Neural crest cell (in vitro differentiated cells): ENCODE measurements at regions not wholly inside any gene's neighbourhood (a gene's known extent, or its start where the extent isn't known, plus 50 kb on each side); places are given as distances from the start of the nearest gene placed in this dataset.
A peak's percentile ranks its signal among the peaks of the same experiment; 100 is the strongest.
"Not testable (repeated sequence)": the region's sequence is repeated elsewhere in the genome, so short reads cannot be mapped to it uniquely, and the experiment has no call there.

Experiments
- DNase-seq: peaks from one replicate; pipeline ENCODE4 v3.0.0; 2021; ENCODE audit warnings: low read depth, mixed read lengths, low spot score
- H3K27ac Mint-ChIP-seq: one replicate; pipeline ENCODE4 v1.8.0; 2021; ENCODE audit warnings: mild to moderate bottlenecking, mixed read lengths; ENCODE audit not compliant: unreplicated experiment
- H3K27me3 Mint-ChIP-seq: 2 replicates; pipeline ENCODE4 v1.8.0; 2021; ENCODE audit warnings: low read depth, mild to moderate bottlenecking, mixed read lengths
- H3K36me3 Mint-ChIP-seq: 2 replicates; pipeline ENCODE4 v1.8.0; 2021; ENCODE audit warnings: low read depth, mild to moderate bottlenecking, mixed read lengths
- H3K4me1 Mint-ChIP-seq: 2 replicates; pipeline ENCODE4 v1.8.0; 2021; ENCODE audit warnings: mixed read lengths
- H3K4me3 Mint-ChIP-seq: one replicate; pipeline ENCODE4 v1.8.0; 2021; ENCODE audit warnings: mild to moderate bottlenecking, mixed read lengths
- H3K9me3 Mint-ChIP-seq: 2 replicates; pipeline ENCODE4 v1.8.0; 2021; ENCODE audit warnings: mixed read lengths
- CTCF ChIP-seq: fragments of 200-600 bp; sonication (generic); conservative IDR thresholded peaks from 2 replicates; pipeline ENCODE4 v1.5.0; 2021; ENCODE audit warnings: antibody characterized with exemption, mild to moderate bottlenecking

GRCh38 chr14:26655128-26655527 lies 57.3 kb upstream of the NOVA1 start:
- H3K36me3 Mint-ChIP-seq: no peaks in the 10 kb centered on the region

GRCh38 chr14:26663506-26663905 lies 65.7 kb upstream of the NOVA1 start:
- H3K4me3 Mint-ChIP-seq: no peak overlapping the region
- no peaks in the 10 kb centered on the region for H3K4me1 Mint-ChIP-seq
- peaks cover 9% of the 10 kb centered on the region for H3K36me3 Mint-ChIP-seq
- H3K27me3 Mint-ChIP-seq: no peaks in the 10 kb centered on the region
- TF ChIP-seq CTCF: no peak
- DNase-seq: no peak
- H3K9me3 Mint-ChIP-seq: peaks cover 9% of the 10 kb centered on the region
- H3K27ac Mint-ChIP-seq: no peak overlapping the region

More at GRCh38 chr14:26655128-26655527, 57.3 kb upstream of the NOVA1 start:
- no peak for DNase-seq
- TF ChIP-seq CTCF: no peak
- no peaks in the 10 kb centered on the region for H3K27me3 Mint-ChIP-seq
- no peaks in the 10 kb centered on the region for H3K9me3 Mint-ChIP-seq
- peaks cover 12% of the 10 kb centered on the region for H3K4me1 Mint-ChIP-seq
- no peak overlapping the region for H3K4me3 Mint-ChIP-seq
- H3K27ac Mint-ChIP-seq: no peak overlapping the region

- not testable (repeated sequence) for H3K4me1 Mint-ChIP-seq, H3K27me3 Mint-ChIP-seq, DNase-seq
- Mint-ChIP-seq H3K36me3 (peaks cover 15% of the 10 kb centered on the region), H3K9me3 (peaks cover 14% of the 10 kb centered on the region), H3K4me3 (peak overlapping the region; percentile 89), H3K27ac (peak overlapping the region; percentile 98)
These were observed 81.0 kb upstream of the NOVA1 start for GRCh38 chr14:26678732-26679420.

- H3K36me3 Mint-ChIP-seq: peaks cover 9% of the 10 kb centered on the region
- DNase-seq: no peak
- peaks cover 9% of the 10 kb centered on the region for H3K9me3 Mint-ChIP-seq
- no peak overlapping the region for H3K4me3 Mint-ChIP-seq
- no peaks in the 10 kb centered on the region for H3K4me1 Mint-ChIP-seq
- TF ChIP-seq CTCF: no peak
- H3K27me3 Mint-ChIP-seq: no peaks in the 10 kb centered on the region
- no peak overlapping the region for H3K27ac Mint-ChIP-seq
These were observed 87.6 kb upstream of the NOVA1 start for GRCh38 chr14:26685401-26685800.

GRCh38 chr14:26687301-26687837 lies 89.5 kb upstream of the NOVA1 start:
- H3K36me3 Mint-ChIP-seq: peaks cover 2% of the 10 kb centered on the region
- no peaks in the 10 kb centered on the region for H3K27me3 Mint-ChIP-seq
- H3K9me3 Mint-ChIP-seq: peaks cover 6% of the 10 kb centered on the region
- no peak overlapping the region for H3K27ac Mint-ChIP-seq
- DNase-seq: no peak
- no peak for TF ChIP-seq CTCF
- no peaks in the 10 kb centered on the region for H3K4me1 Mint-ChIP-seq
- no peak overlapping the region for H3K4me3 Mint-ChIP-seq

- Mint-ChIP-seq H3K27me3 (no peaks in the 10 kb centered on the region), H3K4me3 (no peak overlapping the region), H3K9me3 (no peaks in the 10 kb centered on the region), H3K4me1 (peaks cover 10% of the 10 kb centered on the region), H3K36me3 (no peaks in the 10 kb centered on the region), H3K27ac (peak overlapping the region; percentile 39)
- TF ChIP-seq CTCF: no peak
- DNase-seq: no peak
These were observed 96.7 kb upstream of the NOVA1 start for GRCh38 chr14:26694521-26694920.
